ENCODE measurements at regions not wholly inside any gene's neighbourhood (a gene's known extent, or its start where the extent isn't known, plus 50 kb on each side); places are given as distances from the start of the nearest gene placed in this dataset.
A peak's percentile ranks its signal among the peaks of the same experiment; 100 is the strongest.

DNA sequence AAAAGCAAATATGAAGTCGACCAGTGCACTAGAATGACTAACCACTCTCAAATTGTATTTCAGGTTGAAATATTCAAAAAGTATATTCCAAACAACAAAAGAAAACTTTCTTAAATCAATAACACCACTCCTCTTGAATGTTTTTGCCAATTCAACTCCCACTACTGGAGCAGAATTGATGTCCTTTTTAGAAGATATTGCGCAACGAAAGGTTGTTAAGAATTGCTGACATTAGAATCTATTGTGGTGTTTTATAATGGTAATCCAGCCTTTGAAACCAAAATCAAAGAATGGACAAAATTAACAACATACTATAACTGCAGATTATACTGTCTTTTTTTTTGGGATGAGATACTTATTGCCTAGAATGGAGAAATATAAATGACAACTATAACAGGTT is 331.3 kb downstream of the GRXCR1 start:
- H3K4me1 ChIP-seq (ENCODE audit: control extremely low read depth in 1 of 4, control insufficient read depth in 4 of 4, insufficient read depth in 4 of 4, low read length in 3 of 4), result peaks cover 0 to 15% (median 6%) of the 10 kb centered on the region in 4 experiments
- H3K27me3 ChIP-seq (replicated peaks in 2 of 5; ENCODE audit: control insufficient read depth in 4 of 5, insufficient read depth in 5 of 5, low read length in 4 of 5), result no peaks in the 10 kb centered on the region
- H3K9me3 ChIP-seq (ENCODE audit: control extremely low read depth in 1 of 5, control insufficient read depth in 4 of 5, insufficient read depth in 2 of 5, low read depth in 1 of 5, low read length in 4 of 5), result no peaks in the 10 kb centered on the region
- H3K36me3 ChIP-seq (ENCODE audit: control insufficient read depth in 4 of 4, insufficient read depth in 4 of 4, low read length in 3 of 4), result no peaks in the 10 kb centered on the region
- peak overlapping the region in 1 of 7 experiments; percentile 33 for H3K4me3 ChIP-seq (ENCODE audit: control insufficient read depth in 1 of 7, extremely low read depth in 1 of 7, insufficient read depth in 4 of 7, low read depth in 2 of 7, low read length in 6 of 7)
- H3K27ac ChIP-seq (ENCODE audit: insufficient read depth in 1 of 2, low read depth in 1 of 2, low read length in 2 of 2, poor library complexity in 1 of 2, severe bottlenecking in 2 of 2), result no peak overlapping the region
- WGBS (ENCODE audit: insufficient coverage), result 100% methylated on average over 1 of the region's 3 CpGs
- POLR2A ChIA-PET, result no interaction called here
- DNase-seq, result no peak
- CTCF ChIA-PET, result no interaction called here

DNA sequence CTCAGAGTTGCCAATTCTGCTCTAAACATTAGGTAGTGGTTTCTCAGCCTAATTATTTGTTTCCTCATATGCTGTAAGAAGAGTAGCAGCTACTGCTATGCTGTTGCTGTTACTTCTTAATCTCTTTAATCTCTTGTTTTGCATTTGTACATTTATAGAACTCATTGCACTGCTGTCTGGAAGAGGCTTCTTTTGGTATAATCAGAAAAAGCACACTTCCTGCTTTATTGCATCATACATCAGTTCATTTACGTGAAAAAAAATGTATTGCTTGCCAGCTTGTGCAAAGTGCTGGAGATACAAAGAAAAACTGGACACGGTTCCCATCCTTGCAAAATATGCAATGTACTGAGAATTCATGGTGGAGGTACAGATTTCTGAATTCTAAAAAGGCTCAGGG is 332.0 kb downstream of the GRXCR1 start:
- H3K9me3 ChIP-seq (ENCODE audit: control extremely low read depth in 1 of 5, control insufficient read depth in 4 of 5, insufficient read depth in 2 of 5, low read depth in 1 of 5, low read length in 4 of 5), result no peaks in the 10 kb centered on the region
- H3K27me3 ChIP-seq (replicated peaks in 2 of 5; ENCODE audit: control insufficient read depth in 4 of 5, insufficient read depth in 5 of 5, low read length in 4 of 5), result no peaks in the 10 kb centered on the region
- H3K27ac ChIP-seq (ENCODE audit: insufficient read depth in 1 of 2, low read depth in 1 of 2, low read length in 2 of 2, poor library complexity in 1 of 2, severe bottlenecking in 2 of 2), result peak overlapping the region in 1 of 2 experiments; percentile 49
- no peaks in the 10 kb centered on the region for H3K36me3 ChIP-seq (ENCODE audit: control insufficient read depth in 4 of 4, insufficient read depth in 4 of 4, low read length in 3 of 4)
- peak overlapping the region in 1 of 7 experiments; percentile 19 for H3K4me3 ChIP-seq (ENCODE audit: control insufficient read depth in 1 of 7, extremely low read depth in 1 of 7, insufficient read depth in 4 of 7, low read depth in 2 of 7, low read length in 6 of 7)
- peak; percentile 74 to 93 (median 89) for DNase-seq
- peaks cover 0 to 15% (median 6%) of the 10 kb centered on the region in 4 experiments for H3K4me1 ChIP-seq (ENCODE audit: control extremely low read depth in 1 of 4, control insufficient read depth in 4 of 4, insufficient read depth in 4 of 4, low read length in 3 of 4)
- ChIA-PET CTCF (interaction anchor here (1.0 to 1.2 kb wide), 2 partner anchors 10 to 33 kb away, joined by 3 to 4 read pairs; no protein-coding TSS in a partner anchor), POLR2A (no interaction called here)
- WGBS (ENCODE audit: insufficient coverage), result 0% methylated on average over 2 of the region's 2 CpGs

DNA sequence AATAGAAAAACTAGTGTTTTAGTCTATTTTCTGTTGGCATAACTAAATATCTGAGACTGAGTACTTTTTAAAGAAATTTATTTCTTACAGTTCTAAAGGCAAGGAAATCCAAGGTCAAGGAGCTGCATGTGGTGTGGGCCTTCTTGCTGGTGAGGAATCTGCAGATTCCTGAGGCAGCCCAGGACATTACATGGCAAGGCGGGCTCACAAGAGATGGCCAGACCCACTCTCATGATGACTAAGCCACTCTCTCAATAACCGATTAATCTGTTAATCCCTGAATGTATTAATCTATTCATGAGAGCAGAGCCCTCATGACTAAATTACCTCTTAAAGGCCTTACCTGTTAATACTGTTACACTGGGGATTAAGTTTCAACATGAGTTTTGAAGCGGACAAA is 340.8 kb downstream of the GRXCR1 start:
- DNase-seq, result no peak
- H3K27ac ChIP-seq (ENCODE audit: insufficient read depth in 1 of 2, low read depth in 1 of 2, low read length in 2 of 2, poor library complexity in 1 of 2, severe bottlenecking in 2 of 2), result no peak overlapping the region
- no peaks in the 10 kb centered on the region for H3K36me3 ChIP-seq (ENCODE audit: control insufficient read depth in 4 of 4, insufficient read depth in 4 of 4, low read length in 3 of 4)
- H3K4me1 ChIP-seq (ENCODE audit: control extremely low read depth in 1 of 4, control insufficient read depth in 4 of 4, insufficient read depth in 4 of 4, low read length in 3 of 4), result peaks cover 0 to 13% (median 1%) of the 10 kb centered on the region in 4 experiments
- no peak overlapping the region for H3K4me3 ChIP-seq (ENCODE audit: control insufficient read depth in 1 of 7, extremely low read depth in 1 of 7, insufficient read depth in 4 of 7, low read depth in 2 of 7, low read length in 6 of 7)
- 100% methylated on average over 2 of the region's 3 CpGs for WGBS (ENCODE audit: insufficient coverage)
- no peaks in the 10 kb centered on the region for H3K27me3 ChIP-seq (replicated peaks in 2 of 5; ENCODE audit: control insufficient read depth in 4 of 5, insufficient read depth in 5 of 5, low read length in 4 of 5)
- POLR2A ChIA-PET, result no interaction called here
- CTCF ChIA-PET, result no interaction called here
- no peaks in the 10 kb centered on the region for H3K9me3 ChIP-seq (ENCODE audit: control extremely low read depth in 1 of 5, control insufficient read depth in 4 of 5, insufficient read depth in 2 of 5, low read depth in 1 of 5, low read length in 4 of 5)

DNA sequence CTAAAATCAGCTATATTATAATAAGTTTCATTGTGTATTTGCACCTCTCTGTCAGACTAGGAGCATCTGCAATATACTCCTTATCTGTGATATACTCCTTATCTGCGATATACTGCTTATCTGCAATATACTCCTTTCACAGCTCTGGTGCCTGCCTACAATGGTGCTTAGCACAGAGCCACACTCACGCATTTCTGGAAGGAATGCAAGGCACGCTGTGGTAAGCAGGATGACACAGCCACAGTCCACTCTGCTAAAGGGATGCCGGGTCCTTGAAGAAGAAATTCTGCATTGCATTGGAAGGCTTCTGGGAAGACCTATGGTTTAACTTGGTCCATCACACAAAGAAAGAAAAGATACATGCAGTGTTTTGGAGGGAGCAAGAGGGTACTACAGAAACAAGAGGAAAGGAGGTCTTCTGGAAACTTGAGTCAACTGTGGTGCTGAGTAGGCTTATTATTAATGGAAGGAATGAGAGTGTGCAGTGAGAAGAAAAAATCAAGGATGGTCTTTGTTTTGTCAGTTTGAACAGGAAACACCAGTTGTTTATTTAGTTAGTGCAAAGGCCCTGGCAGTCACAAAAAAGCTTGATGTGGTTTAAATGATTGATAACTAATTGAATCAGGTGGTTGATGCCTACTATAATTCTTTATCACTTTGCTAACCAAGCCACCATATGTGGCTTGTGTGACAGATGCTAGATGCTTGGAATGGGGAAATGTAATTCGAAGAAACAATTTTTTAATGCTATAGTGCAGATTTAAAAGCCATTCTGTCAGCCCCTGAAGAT is 342.3 kb downstream of the GRXCR1 start:
- ChIA-PET POLR2A (no interaction called here), CTCF (interaction anchor here (1.1 kb wide), 1 partner anchor 10 kb away, joined by 4 read pairs; no protein-coding TSS in a partner anchor)
- 85% methylated on average over 4 of the region's 5 CpGs for WGBS (ENCODE audit: insufficient coverage)
- Histone ChIP-seq H3K27me3 (replicated peaks in 2 of 5; ENCODE audit: control insufficient read depth in 4 of 5, insufficient read depth in 5 of 5, low read length in 4 of 5) (no peaks in the 10 kb centered on the region), H3K36me3 (ENCODE audit: control insufficient read depth in 4 of 4, insufficient read depth in 4 of 4, low read length in 3 of 4) (no peaks in the 10 kb centered on the region), H3K27ac (ENCODE audit: insufficient read depth in 1 of 2, low read depth in 1 of 2, low read length in 2 of 2, poor library complexity in 1 of 2, severe bottlenecking in 2 of 2) (no peak overlapping the region), H3K9me3 (ENCODE audit: control extremely low read depth in 1 of 5, control insufficient read depth in 4 of 5, insufficient read depth in 2 of 5, low read depth in 1 of 5, low read length in 4 of 5) (no peaks in the 10 kb centered on the region), H3K4me3 (ENCODE audit: control insufficient read depth in 1 of 7, extremely low read depth in 1 of 7, insufficient read depth in 4 of 7, low read depth in 2 of 7, low read length in 6 of 7) (no peak overlapping the region), H3K4me1 (ENCODE audit: control extremely low read depth in 1 of 4, control insufficient read depth in 4 of 4, insufficient read depth in 4 of 4, low read length in 3 of 4) (peaks cover 0 to 20% (median 5%) of the 10 kb centered on the region in 4 experiments)
- DNase-seq, result peak in 2 of 3 donors; percentile 68 to 73

- DNase-seq, result peak in 2 of 3 donors; percentile 10 to 52
- POLR2A ChIA-PET, result no interaction called here
- WGBS (ENCODE audit: insufficient coverage), result 20% methylated on average over 1 of the region's 1 CpG
- CTCF ChIA-PET, result no interaction called here
- Histone ChIP-seq H3K27ac (ENCODE audit: insufficient read depth in 1 of 2, low read depth in 1 of 2, low read length in 2 of 2, poor library complexity in 1 of 2, severe bottlenecking in 2 of 2) (peak overlapping the region in 1 of 2 experiments; percentile 64), H3K36me3 (ENCODE audit: control insufficient read depth in 4 of 4, insufficient read depth in 4 of 4, low read length in 3 of 4) (no peaks in the 10 kb centered on the region), H3K4me1 (ENCODE audit: control extremely low read depth in 1 of 4, control insufficient read depth in 4 of 4, insufficient read depth in 4 of 4, low read length in 3 of 4) (peaks cover 0 to 32% (median 5%) of the 10 kb centered on the region in 4 experiments), H3K9me3 (ENCODE audit: control extremely low read depth in 1 of 5, control insufficient read depth in 4 of 5, insufficient read depth in 2 of 5, low read depth in 1 of 5, low read length in 4 of 5) (no peaks in the 10 kb centered on the region), H3K27me3 (replicated peaks in 2 of 5; ENCODE audit: control insufficient read depth in 4 of 5, insufficient read depth in 5 of 5, low read length in 4 of 5) (no peaks in the 10 kb centered on the region), H3K4me3 (ENCODE audit: control insufficient read depth in 1 of 7, extremely low read depth in 1 of 7, insufficient read depth in 4 of 7, low read depth in 2 of 7, low read length in 6 of 7) (peak overlapping the region in 1 of 7 experiments; percentile 33)
Measured at GRCh38 chr4:43238008-43238407, 345.5 kb downstream of the GRXCR1 start.

DNA sequence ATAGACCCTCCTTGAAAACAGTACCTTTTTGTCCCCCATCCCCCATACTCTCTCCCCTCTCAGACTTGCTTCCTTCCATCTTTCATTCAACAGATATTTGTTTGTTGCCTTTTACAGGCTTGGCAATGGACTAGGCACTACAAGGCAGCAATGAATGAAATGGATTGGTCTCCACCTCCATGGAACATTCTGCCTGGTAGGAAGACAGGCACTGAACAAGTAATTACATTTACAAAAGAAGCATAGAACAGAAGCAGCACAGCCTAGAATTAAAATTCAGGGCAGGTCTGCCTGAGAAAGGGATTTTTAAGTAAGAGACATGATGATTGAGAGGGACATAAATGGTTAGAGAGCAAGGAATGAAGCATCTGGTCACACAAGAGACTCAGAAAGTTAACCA is 346.1 kb downstream of the GRXCR1 start:
- H3K36me3 ChIP-seq (ENCODE audit: control insufficient read depth in 4 of 4, insufficient read depth in 4 of 4, low read length in 3 of 4), result no peaks in the 10 kb centered on the region
- CTCF ChIA-PET, result no interaction called here
- DNase-seq, result no peak
- peaks cover 0 to 35% (median 5%) of the 10 kb centered on the region in 4 experiments for H3K4me1 ChIP-seq (ENCODE audit: control extremely low read depth in 1 of 4, control insufficient read depth in 4 of 4, insufficient read depth in 4 of 4, low read length in 3 of 4)
- peak overlapping the region in 1 of 2 experiments; percentile 64 for H3K27ac ChIP-seq (ENCODE audit: insufficient read depth in 1 of 2, low read depth in 1 of 2, low read length in 2 of 2, poor library complexity in 1 of 2, severe bottlenecking in 2 of 2)
- POLR2A ChIA-PET, result no interaction called here
- H3K27me3 ChIP-seq (replicated peaks in 2 of 5; ENCODE audit: control insufficient read depth in 4 of 5, insufficient read depth in 5 of 5, low read length in 4 of 5), result no peaks in the 10 kb centered on the region
- H3K4me3 ChIP-seq (ENCODE audit: control insufficient read depth in 1 of 7, extremely low read depth in 1 of 7, insufficient read depth in 4 of 7, low read depth in 2 of 7, low read length in 6 of 7), result no peak overlapping the region
- H3K9me3 ChIP-seq (ENCODE audit: control extremely low read depth in 1 of 5, control insufficient read depth in 4 of 5, insufficient read depth in 2 of 5, low read depth in 1 of 5, low read length in 4 of 5), result no peaks in the 10 kb centered on the region

GRCh38 chr4:43241104-43241503 is 348.6 kb downstream of the GRXCR1 start:
- CTCF ChIA-PET, result no interaction called here
- Histone ChIP-seq H3K27me3 (replicated peaks in 2 of 5; ENCODE audit: control insufficient read depth in 4 of 5, insufficient read depth in 5 of 5, low read length in 4 of 5) (no peaks in the 10 kb centered on the region), H3K4me1 (ENCODE audit: control extremely low read depth in 1 of 4, control insufficient read depth in 4 of 4, insufficient read depth in 4 of 4, low read length in 3 of 4) (peaks cover 0 to 34% (median 5%) of the 10 kb centered on the region in 4 experiments), H3K9me3 (ENCODE audit: control extremely low read depth in 1 of 5, control insufficient read depth in 4 of 5, insufficient read depth in 2 of 5, low read depth in 1 of 5, low read length in 4 of 5) (no peaks in the 10 kb centered on the region), H3K27ac (ENCODE audit: insufficient read depth in 1 of 2, low read depth in 1 of 2, low read length in 2 of 2, poor library complexity in 1 of 2, severe bottlenecking in 2 of 2) (no peak overlapping the region), H3K4me3 (ENCODE audit: control insufficient read depth in 1 of 7, extremely low read depth in 1 of 7, insufficient read depth in 4 of 7, low read depth in 2 of 7, low read length in 6 of 7) (no peak overlapping the region), H3K36me3 (ENCODE audit: control insufficient read depth in 4 of 4, insufficient read depth in 4 of 4, low read length in 3 of 4) (no peaks in the 10 kb centered on the region)
- POLR2A ChIA-PET, result no interaction called here
- DNase-seq, result no peak
